H1 (cell line): ENCODE measurements at regions not wholly inside any gene's neighbourhood (a gene's known extent, or its start where the extent isn't known, plus 50 kb on each side); places are given as distances from the start of the nearest gene placed in this dataset.

Source experiments
- ATF2 ChIP-seq: IDR thresholded peaks from 2 replicates; pipeline ENCODE4 v1.6.1; 2012; ENCODE audit warnings: low read length, inconsistent platforms
- ATF3 ChIP-seq: IDR thresholded peaks from 2 replicates; pipeline ENCODE4 v1.6.1; 2011; ENCODE audit warnings: low read depth, mild to moderate bottlenecking, low read length; ENCODE audit not compliant: insufficient read depth
- BRCA1 ChIP-seq: IDR thresholded peaks from 2 replicates; pipeline ENCODE4 v1.6.1; 2012; ENCODE audit warnings: low read depth, low read length, improper control_type of control experiment
- CREB1 ChIP-seq: IDR thresholded peaks from 2 replicates; pipeline ENCODE4 v1.6.1; 2012; ENCODE audit warnings: inconsistent platforms
- CTCF ChIP-seq, 3 experiments: IDR thresholded peaks; 1 replicate in 2 of 3; 2 replicates in 1 of 3; pipeline versions ENCODE4 v1.5.1 to v1.6.1; 2011; ENCODE audit warnings: low read length in 3 of 3, mild to moderate bottlenecking in 3 of 3, inconsistent platforms in 2 of 3, low read depth in 1 of 3, moderate library complexity in 1 of 3; ENCODE audit not compliant: insufficient read depth in 1 of 3; ENCODE audit errors: control extremely low read depth in 1 of 3
- EGR1 ChIP-seq: IDR thresholded peaks from 2 replicates; pipeline ENCODE4 v1.6.1; 2011; ENCODE audit warnings: low read depth, low read length, borderline replicate concordance
- EZH2 ChIP-seq: fragments of 200-600 bp; sonication (generic); IDR thresholded peaks from 2 replicates; pipeline ENCODE4 v1.7.1; 2012; ENCODE audit warnings: low read depth, mild to moderate bottlenecking, moderate library complexity, low read length, inconsistent platforms; ENCODE audit not compliant: severe bottlenecking
- NRF1 ChIP-seq: IDR thresholded peaks from 2 replicates; pipeline ENCODE4 v1.6.1; 2011; ENCODE audit warnings: mild to moderate bottlenecking, low read depth, low read length, improper control_type of control experiment
- POLR2A ChIP-seq, 2 experiments: IDR thresholded peaks; 1 replicate in 1 of 2; 2 replicates in 1 of 2; pipeline ENCODE4 v1.6.1; 2011; ENCODE audit warnings: low read depth in 2 of 2, low read length in 2 of 2, mild to moderate bottlenecking in 2 of 2; ENCODE audit errors: control extremely low read depth in 1 of 2
- RAD21 ChIP-seq, 2 experiments: IDR thresholded peaks in 1 of 2; conservative IDR thresholded peaks in 1 of 2; 2 replicates each; pipeline ENCODE4 v1.6.1; 2011; ENCODE audit warnings: low read depth in 2 of 2, low read length in 2 of 2, improper control_type of control experiment in 1 of 2, inconsistent platforms in 1 of 2, mild to moderate bottlenecking in 1 of 2, moderate library complexity in 1 of 2
- SP1 ChIP-seq: IDR thresholded peaks from 2 replicates; pipeline ENCODE4 v1.6.1; 2011; ENCODE audit warnings: low read depth, low read length
- TAF7 ChIP-seq: optimal IDR thresholded peaks from 2 replicates; pipeline ENCODE3; 2011; ENCODE audit warnings: low read depth, mild to moderate bottlenecking, inconsistent platforms, low read length, moderate library complexity, borderline replicate concordance
- USF2 ChIP-seq: IDR thresholded peaks from 2 replicates; pipeline ENCODE4 v1.6.1; 2011; ENCODE audit warnings: low read length, improper control_type of control experiment
- YY1 ChIP-seq: IDR thresholded peaks from 2 replicates; pipeline ENCODE4 v1.6.1; 2011; ENCODE audit warnings: low read depth, mild to moderate bottlenecking, low read length

- TF ChIP-seq CREB1 (no peak), EZH2 (no peak), YY1 (no peak), EGR1 (no peak), RAD21 (IDR thresholded peaks at IDR 0.05 in 1 of 2, conservative IDR thresholded peaks at IDR 0.05 in 1 of 2; ENCODE audit: low read depth in 2 of 2, low read length in 2 of 2) (no peak), POLR2A (IDR thresholded peaks at IDR 0.05; ENCODE audit: control extremely low read depth in 1 of 2, low read depth in 2 of 2, low read length in 2 of 2) (no peak), USF2 (no peak), BRCA1 (no peak), CTCF (IDR thresholded peaks at IDR 0.05; ENCODE audit: control extremely low read depth in 1 of 3, insufficient read depth in 1 of 3, low read depth in 1 of 3, low read length in 3 of 3) (no peak), SP1 (no peak), NRF1 (no peak), TAF7 (no peak), ATF2 (no peak), ATF3 (no peak)
Measured at GRCh38 chr3:101932326-101933068, 83.2 kb downstream of the NFKBIZ start.
